ENCODE measurements at regions not wholly inside any gene's neighbourhood (a gene's known extent, or its start where the extent isn't known, plus 50 kb on each side); places are given as distances from the start of the nearest gene placed in this dataset.

- WGBS (ENCODE audit: insufficient coverage, insufficient replicate concordance, low lambda C conversion rate, missing lambda C conversion rate), result 28% methylated on average over 6 of the region's 6 CpGs
- no peak overlapping the region for H3K4me3 ChIP-seq
- no peak overlapping the region for H2AFZ ChIP-seq (ENCODE audit: control insufficient read depth, low read depth, low read length)
- no peaks in the 10 kb centered on the region for H3K4me1 ChIP-seq (ENCODE audit: control insufficient read depth, insufficient read depth, low read length)
- ATAC-seq (no peak), DNase-seq (ENCODE audit: low read depth, low spot score) (no peak), FAIRE-seq (no peak)
- in situ Hi-C loops (cut with MboI) (no loop called here), intact Hi-C loops (cut with micrococcal nuclease; ENCODE audit: unreplicated experiment) (no loop called here)
- ChIA-PET RAD21 (ENCODE audit: unreplicated experiment) (interaction anchor here (0.6 kb wide), 1 partner anchor 400 kb away, joined by 3 read pairs; no protein-coding TSS in a partner anchor), POLR2A (no interaction called here), CTCF (no interaction called here), SMC1A (ENCODE audit: uncharacterized antibody, unreplicated experiment) (no interaction called here)
- H3K27ac ChIP-seq (ENCODE audit: control insufficient read depth, insufficient read depth), result no peak overlapping the region
- no peaks in the 10 kb centered on the region for H3K79me2 ChIP-seq (ENCODE audit: control insufficient read depth, insufficient read depth, low read length)
- TF ChIP-seq NRF1 (conservative IDR thresholded peaks at IDR 0.05; ENCODE audit: low read depth, low read length) (no peak), MXI1 (IDR thresholded peaks at IDR 0.05; ENCODE audit: low read depth, low read length) (no peak), ZSCAN29 (IDR thresholded peaks at IDR 0.05) (no peak), ZNF622 (IDR thresholded peaks at IDR 0.05) (no peak), NFIC (IDR thresholded peaks at IDR 0.05; ENCODE audit: low read depth, low read length) (no peak), KLF5 (IDR thresholded peaks at IDR 0.05; ENCODE audit: partially characterized antibody) (no peak), MEF2A (IDR thresholded peaks at IDR 0.05; ENCODE audit: insufficient read depth, low read depth, low read length) (no peak), MYB (IDR thresholded peaks at IDR 0.05; ENCODE audit: borderline replicate concordance, low read depth, low read length) (no peak), CEBPB (IDR thresholded peaks at IDR 0.05; ENCODE audit: borderline replicate concordance in 1 of 2, low read depth in 2 of 2, low read length in 2 of 2) (no peak), NR2F1 (conservative IDR thresholded peaks at IDR 0.05) (no peak), BHLHE40 (IDR thresholded peaks at IDR 0.05; ENCODE audit: borderline replicate concordance in 1 of 2, low read depth in 2 of 2, low read length in 1 of 2) (no peak), POLR2AphosphoS5 (IDR thresholded peaks at IDR 0.05; ENCODE audit: low read length) (no peak)
- TF ChIP-seq, protein P1, sequence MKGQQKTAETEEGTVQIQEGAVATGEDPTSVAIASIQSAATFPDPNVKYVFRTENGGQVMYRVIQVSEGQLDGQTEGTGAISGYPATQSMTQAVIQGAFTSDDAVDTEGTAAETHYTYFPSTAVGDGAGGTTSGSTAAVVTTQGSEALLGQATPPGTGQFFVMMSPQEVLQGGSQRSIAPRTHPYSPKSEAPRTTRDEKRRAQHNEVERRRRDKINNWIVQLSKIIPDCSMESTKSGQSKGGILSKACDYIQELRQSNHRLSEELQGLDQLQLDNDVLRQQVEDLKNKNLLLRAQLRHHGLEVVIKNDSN (IDR thresholded peaks at IDR 0.05; ENCODE audit: borderline replicate concordance, extremely low read length, insufficient read depth, low read depth, low read length), result no peak
- H3K36me3 ChIP-seq (ENCODE audit: control insufficient read depth in 2 of 2, insufficient read depth in 2 of 2, low read length in 1 of 2), result no peaks in the 10 kb centered on the region
- H3K4me2 ChIP-seq (ENCODE audit: control insufficient read depth, insufficient read depth), result no peak overlapping the region
- no TSS peak for BruUV-seq (replicated peaks)
- H4K20me1 ChIP-seq (ENCODE audit: control insufficient read depth, insufficient read depth), result no peaks in the 10 kb centered on the region
- no peaks in the 10 kb centered on the region for H3K9me3 ChIP-seq (replicated peaks; ENCODE audit: control insufficient read depth, insufficient read depth, low read length)
- no peak overlapping the region for H3K9ac ChIP-seq (ENCODE audit: control insufficient read depth, insufficient read depth, low read length)
- no peaks in the 10 kb centered on the region for H3K27me3 ChIP-seq (replicated peaks in 1 of 2; ENCODE audit: control insufficient read depth in 2 of 2, insufficient read depth in 2 of 2, low read length in 1 of 2)
These were observed 271.9 kb upstream of the TMEM161B start for GRCh38 chr5:88540471-88541115.

All from GM12878 (cell line).